ENCODE measurements at regions not wholly inside any gene's neighbourhood (a gene's known extent, or its start where the extent isn't known, plus 50 kb on each side); places are given as distances from the start of the nearest gene placed in this dataset.

- TF ChIP-seq CTCF (conservative IDR thresholded peaks at IDR 0.05; ENCODE audit: low read depth in 2 of 2) (peak; percentile 86 to 95), JUNB (IDR thresholded peaks at IDR 0.05; ENCODE audit: unreplicated experiment) (no peak), STAT1 (IDR thresholded peaks at IDR 0.05; ENCODE audit: unreplicated experiment) (no peak), EZH2 (IDR thresholded peaks at IDR 0.05; ENCODE audit: low read depth, unreplicated experiment) (no peak)
Measured at GRCh38 chr14:65961004-65961403, 525.2 kb upstream of the CCDC196 start.
